Stimulated activated naive CD8-positive, alpha-beta T cell treated with anti-CD3 and anti-CD28 coated beads, Interleukin-15, Interleukin-2, amounts not matched to agents 100 U/mL and 50 U/mL, for 24 hours (primary cell): ENCODE measurements at regions not wholly inside any gene's neighbourhood (a gene's known extent, or its start where the extent isn't known, plus 50 kb on each side); places are given as distances from the start of the nearest gene placed in this dataset.
"Not testable (repeated sequence)": the region's sequence is repeated elsewhere in the genome, so short reads cannot be mapped to it uniquely, and the experiment has no call there.

ENCODE experiments used
- ATAC-seq: fragments of 150-1000 bp; cut with Tn5 transposase; one replicate; pipeline ENCODE4 v1.10.0; 2021
- DNase-seq: peaks from one replicate; pipeline ENCODE4 v3.0.0; 2021

DNA sequence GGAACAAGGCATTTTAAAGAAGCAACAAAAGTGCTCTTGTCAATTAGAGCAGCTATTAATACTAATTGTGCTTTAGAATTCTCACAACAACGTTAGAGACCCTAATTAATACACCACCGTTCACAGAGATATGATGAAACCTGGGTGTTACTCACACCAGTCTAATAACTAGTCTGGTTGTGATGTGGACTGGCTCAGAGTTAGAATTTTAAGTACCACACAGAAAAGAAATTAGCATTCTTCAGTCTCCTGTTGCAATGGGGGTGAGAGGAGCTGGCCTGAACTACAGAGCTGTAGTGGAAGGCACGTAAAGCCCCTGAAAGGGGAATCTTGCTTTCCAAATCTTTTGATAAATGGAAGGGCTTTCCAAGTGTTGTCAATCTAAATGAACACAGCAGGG lies 240.8 kb upstream of the TOX3 start:
- DNase-seq = no peak
- no peak for ATAC-seq

DNA sequence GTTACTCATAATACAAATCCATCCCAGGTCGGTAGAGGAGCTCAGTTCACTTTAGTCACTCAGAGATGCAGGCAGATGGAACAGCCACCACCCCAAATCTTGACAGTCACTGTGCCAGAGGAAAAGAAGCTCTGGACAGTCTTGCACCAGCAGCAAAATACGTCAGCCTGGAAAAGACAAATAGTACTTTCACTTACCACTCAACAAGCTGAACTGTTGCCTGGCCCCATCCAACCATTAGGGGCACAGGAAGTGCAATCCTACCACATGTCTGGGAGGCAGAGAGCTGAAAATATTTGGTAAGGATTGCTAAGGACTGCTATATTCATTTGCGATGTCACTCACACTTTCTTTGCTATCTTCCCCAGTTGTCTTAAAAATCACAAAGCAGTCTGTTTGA lies 239.1 kb upstream of the TOX3 start:
- no peak for ATAC-seq

DNA sequence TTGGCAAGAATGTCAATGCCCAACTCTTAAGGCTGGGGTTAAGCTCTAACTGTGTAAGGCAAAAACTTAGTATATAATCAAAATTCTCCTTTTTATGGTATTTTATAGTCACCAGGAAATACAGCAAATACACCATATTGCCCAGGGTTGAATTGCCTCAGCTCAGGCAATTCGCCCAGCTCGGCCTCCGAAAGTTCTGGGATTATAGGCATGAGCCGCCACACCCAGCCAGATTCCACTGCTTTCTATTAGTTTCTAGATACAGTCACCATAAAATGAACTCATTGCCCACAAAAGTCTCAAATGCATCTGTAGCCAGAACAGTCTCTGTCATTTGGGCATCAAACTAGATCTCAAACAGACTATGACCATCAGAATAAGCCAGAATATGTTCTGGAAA lies 238.7 kb upstream of the TOX3 start:
- DNase-seq (no peak), ATAC-seq (no peak)

More for the DNA sequence above, 239.1 kb upstream of the TOX3 start:
- no peak for DNase-seq

DNA sequence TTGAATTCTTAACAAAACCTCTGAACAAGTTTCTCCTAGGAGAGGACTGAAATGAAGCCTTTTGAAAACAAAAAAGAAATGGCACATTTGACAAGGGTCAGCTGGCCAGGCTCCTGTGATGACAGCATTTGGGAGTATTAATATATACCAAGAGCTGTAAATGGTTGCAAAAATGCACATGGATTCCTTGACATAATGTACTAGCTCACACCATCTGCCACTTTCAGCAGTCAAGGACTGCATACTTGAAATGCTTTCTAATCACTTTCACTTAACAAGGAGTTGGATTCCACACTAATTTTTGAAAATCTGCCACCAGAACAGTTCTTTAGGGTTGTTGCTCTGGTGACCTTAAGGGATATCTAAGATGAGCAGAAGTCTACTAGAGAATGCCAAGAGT lies 236.7 kb upstream of the TOX3 start:
- DNase-seq (no peak), ATAC-seq (no peak)

DNA sequence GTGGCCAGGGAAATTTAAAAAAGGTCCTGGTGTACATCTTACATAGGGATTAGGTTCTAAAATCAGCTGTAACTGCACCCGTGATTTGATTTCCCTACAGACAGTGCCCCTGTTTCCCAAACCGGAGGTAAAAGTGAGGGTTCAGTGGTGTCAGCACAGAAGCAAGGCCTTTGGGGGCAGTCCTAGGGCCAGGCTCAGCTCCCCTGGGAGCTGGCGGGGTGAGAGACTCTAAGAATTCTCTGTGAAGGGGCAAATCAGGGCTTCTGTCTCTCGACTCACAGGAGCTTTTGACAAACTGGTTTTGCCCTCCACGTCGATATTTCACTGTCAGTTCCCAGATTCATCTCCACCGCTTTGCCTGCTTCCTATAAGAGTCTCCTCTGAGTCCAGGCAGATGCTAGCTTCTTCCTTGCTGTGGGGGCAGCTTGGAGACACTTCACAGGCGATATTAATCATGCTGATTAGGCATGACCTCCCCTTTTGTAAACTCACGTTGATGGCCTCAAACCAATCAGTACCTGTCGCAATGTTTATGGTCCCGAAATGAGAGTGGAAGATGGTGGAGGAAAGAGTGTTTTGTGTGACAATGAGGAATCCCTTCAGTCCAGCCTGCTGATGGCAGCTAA lies 234.2 kb upstream of the TOX3 start:
- no peak for ATAC-seq

DNA sequence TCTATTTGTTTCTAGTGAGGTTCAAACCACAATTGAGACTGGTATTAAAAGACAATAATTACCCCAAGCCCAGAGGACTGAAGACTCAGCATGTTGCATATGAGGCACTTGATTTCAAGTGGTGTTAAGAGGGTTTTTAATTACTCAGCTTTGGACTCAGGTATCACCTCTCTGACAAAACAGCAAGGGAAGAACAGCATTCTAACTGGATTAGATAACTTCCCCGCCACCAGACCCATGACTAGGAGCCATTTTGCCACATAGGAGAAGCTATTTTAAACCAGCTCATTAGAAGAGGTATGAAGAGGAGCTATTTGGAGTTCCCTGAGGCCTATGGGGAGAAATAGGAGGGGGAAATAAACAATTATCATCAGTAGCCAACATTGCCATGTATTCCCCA lies 226.1 kb upstream of the TOX3 start:
- DNase-seq (no peak), ATAC-seq (no peak)

More for the DNA sequence above, 234.2 kb upstream of the TOX3 start:
- no peak for DNase-seq

DNA sequence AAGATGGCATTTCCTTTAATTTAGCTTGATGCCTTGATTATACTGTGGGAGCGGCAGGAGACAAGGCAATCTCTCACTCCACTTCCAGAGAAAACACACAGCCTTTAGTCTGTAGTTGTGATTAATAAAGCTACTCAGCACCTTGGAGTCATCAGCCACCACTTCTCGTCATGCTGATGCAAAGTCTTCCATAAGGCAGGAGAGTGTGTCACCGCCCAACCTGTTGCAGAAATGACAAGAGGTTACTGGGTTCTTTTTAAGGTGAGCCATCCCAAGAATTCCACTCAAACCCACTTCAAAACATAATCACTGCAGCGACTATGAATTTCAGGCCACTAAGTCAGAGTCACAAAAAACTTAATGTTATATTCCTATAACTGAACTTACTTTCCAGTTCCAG lies 223.9 kb upstream of the TOX3 start:
- DNase-seq (no peak), ATAC-seq (no peak)

DNA sequence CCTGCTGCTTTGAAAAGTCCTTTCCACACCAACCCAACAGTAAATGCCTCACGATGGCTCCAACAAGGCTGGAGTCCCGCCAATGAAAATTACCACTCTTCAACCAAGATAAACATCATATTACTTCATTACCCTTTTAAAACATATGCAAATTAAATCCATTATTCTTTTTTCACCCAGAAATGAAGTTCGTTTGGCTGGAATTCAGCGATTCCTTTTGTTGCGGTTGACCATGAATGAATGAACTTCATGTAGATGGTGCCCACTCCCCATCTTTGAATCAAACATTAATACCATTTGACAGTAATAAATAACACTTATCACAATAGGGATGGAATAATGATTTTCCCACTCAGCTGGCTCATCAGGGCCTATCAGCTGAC lies 211.5 kb upstream of the TOX3 start:
- ATAC-seq (no peak), DNase-seq (no peak)

DNA sequence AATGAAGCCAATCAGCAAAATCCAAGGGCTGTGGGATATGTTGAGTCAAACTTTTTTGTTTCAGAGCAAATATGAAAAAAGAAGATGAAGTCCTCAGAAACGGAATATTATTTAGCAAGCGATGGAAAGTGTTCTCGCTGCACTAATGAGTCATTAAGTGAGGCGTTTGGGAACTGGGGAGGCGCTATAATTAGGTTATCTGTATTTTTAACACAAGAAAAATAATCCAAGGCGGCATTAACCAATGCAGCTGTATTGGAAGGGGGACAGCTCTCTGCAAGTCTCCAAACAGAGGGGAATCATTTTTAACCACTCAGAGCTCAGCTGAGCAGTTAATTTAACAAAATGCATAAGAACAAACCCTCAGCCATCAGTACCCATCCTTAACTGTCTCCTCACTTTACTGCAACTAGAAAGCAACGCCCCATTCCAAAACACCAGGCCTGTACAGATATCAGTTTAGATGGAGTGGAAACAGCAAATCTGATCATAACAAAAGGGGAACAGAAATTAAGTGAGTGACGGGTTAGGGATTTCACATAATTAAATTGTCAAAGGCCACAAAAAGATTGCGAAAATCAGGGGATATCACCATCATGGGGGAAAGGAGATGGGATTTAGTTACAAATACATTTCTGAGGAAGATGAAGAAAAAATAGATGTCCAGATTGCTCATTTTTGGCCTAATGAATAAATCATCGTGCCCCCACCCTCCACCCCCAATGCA lies 211.0 kb upstream of the TOX3 start:
- ATAC-seq (no peak), DNase-seq (no peak)

DNA sequence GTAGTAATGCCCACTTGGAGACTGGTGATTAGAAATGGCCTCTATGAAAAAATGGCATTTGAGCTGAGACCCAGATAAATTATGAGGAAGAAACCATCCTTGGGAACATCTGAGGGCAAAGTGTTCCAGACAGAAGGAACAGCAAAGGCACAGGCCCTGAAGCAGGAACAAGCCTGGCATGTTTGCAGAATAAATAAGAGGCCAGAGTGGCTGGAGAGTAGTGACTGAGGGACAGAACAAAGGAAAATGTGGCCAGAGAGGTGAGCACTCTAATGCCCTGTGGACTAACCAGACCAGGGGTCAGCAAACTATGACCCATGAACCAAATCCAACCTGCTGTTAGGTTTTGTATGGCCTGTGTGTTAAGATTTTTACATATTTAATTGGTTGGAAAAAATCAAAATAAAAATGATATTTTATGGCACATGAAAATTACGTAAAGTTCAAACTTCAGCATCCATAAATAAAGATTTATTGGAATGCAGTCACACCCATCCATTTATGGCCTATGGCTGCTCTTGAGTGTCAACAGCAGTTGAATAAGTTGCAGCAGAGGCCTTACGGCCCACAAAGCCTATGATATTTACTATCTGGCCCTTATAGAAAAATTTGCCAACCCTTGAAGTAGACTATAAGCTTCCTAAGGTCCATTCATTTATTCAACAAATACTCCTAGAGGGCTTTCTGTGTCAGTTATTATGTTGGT lies 210.0 kb upstream of the TOX3 start:
- no peak for DNase-seq
- no peak for ATAC-seq

DNA sequence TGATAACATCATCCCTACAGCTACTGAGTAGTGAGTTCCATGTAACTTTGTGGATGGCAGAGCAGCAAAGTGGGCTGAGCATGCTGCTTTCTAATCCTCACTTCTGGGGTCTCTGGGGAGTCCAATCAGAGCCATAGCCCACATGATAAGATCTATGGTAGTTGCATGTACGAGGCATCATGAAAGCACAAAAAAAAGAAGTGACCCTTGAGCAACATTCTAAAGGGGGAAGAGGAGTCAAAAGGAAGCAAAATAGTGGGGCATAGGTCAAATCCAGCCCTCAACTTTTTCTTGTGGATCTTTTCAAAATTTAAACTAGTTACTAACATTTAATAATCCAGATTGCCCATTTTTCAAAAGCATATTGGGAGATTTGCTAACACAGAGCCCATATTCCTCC lies 208.5 kb upstream of the TOX3 start:
- DNase-seq = no peak

DNA sequence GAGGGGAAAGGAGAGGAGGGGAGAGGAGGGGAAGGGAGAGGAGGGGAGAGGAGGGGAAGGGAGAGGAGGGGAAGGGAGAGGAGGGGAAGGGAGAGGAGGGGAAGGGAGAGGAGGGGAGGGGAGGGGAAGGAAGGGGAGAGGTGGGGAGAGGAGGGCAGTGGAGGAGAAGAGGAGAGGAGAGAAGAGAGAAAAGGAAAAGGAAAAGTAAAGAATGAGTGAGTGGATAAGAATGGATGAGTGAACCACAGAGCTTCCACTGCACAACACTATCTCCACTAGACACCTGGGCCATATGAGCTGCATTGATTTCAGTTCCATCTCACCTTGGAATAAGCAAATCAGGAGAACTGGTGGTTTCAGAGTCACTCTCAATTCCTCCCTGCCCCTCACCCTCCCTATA lies 204.1 kb upstream of the TOX3 start:
- no peak for DNase-seq
- no peak for ATAC-seq

More for the DNA sequence above, 208.5 kb upstream of the TOX3 start:
- ATAC-seq = no peak

DNA sequence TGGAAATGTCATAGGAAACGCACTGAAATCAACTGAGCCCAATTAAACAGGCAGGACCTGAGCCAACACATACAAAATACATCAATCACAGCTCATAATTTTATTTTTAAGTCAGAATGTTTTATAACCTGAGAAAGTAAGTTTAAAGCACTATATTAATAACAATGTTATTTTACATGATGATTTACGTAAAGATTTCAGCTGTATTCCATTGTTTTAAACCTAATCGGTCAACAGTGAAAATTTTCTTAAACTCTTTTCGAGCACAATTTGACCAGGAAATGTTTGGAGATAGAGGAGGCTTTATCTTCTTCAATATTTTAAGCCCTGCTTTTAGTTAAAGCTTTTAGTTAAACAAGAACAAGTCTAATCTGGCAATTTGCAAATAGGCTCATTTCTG lies 201.8 kb upstream of the TOX3 start:
- no peak for ATAC-seq
- no peak for DNase-seq

DNA sequence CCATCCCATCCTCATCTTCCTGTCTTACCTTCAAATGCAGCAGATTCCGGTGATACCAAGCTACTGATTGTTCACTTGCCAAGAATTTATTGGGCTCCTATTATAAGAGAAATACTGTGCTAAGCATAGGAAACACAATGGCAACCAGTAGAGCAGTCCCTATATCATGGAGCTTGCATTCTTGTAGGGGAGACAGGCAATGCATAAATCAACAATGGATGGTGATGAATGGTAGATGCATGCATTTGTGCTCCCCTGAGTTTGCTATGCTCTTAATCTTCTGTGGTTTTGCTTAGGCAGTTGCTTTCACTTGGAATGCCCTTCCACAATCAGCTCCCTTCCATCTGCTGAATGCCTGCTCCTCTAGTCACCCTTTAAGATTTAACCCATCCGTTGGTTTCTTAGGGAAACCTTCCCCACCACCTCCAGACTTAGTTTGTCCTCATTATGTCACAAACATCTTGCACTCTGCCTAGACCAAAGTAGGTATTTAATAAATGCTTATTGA lies 200.2 kb upstream of the TOX3 start:
- ATAC-seq = no peak
- no peak for DNase-seq

DNA sequence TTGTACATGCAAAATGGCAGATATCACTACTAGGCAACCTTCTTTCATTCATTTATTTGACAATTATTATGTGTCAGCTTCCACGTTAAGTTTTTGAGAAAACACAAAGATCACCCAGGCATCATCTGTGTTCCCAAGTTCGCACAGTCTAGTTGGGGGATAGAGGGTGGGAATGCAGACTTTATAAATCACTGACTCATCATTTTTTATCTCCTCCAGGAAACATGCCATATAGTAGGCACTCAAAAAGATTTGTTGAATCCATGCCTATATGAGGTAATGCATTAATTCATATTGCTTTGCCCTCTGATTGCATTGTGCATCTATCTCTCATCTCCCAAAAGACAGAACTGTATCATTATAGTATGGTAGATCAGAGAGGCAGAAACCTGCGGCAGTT lies 196.8 kb upstream of the TOX3 start:
- no peak for DNase-seq
- no peak for ATAC-seq

DNA sequence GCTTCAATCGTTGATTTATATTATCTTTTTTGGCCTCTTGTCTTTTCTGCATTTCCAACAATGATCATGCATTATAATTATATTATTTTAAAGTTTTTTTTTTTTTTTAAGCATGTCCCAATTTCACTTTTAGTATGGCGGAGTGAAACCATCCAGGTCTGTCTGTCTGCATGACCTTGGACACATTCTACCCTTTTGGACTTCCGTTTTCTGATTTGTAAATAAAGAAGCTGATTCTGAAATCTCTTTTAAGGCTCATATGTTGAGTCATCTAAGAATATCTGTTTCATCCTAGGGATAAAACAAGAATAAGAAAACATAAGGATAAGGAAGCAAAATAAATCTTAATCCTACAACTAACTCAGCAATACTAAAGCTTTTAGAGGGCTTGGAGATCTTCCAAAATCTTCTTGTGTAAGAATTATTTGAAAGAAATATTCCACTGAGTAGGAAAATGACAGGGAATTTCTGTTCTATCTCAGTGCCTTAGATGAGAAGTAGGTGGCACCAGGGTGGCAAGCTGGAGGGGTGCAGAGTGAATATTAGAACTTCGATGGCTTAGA lies 195.7 kb upstream of the TOX3 start:
- DNase-seq = no peak
- no peak for ATAC-seq

DNA sequence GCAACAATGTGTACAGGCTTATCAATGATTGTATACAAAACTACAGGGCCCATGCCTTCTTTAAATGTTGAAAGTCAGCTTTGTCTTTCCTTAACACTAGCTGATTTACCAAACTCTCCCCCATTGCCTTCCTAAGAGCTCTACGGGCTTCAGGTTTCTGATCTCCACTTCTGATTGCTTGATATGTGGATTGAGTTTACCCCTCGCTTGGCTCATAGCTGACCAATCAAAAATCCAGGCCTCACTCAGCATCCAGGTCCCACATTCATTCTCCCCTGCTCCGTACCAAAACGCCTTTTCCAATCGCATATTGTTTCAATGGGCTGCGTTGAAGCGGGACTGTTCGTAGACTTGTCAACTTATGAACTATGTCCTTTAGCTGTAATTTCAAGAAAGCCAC lies 195.1 kb upstream of the TOX3 start:
- ATAC-seq = no peak
- DNase-seq = no peak

DNA sequence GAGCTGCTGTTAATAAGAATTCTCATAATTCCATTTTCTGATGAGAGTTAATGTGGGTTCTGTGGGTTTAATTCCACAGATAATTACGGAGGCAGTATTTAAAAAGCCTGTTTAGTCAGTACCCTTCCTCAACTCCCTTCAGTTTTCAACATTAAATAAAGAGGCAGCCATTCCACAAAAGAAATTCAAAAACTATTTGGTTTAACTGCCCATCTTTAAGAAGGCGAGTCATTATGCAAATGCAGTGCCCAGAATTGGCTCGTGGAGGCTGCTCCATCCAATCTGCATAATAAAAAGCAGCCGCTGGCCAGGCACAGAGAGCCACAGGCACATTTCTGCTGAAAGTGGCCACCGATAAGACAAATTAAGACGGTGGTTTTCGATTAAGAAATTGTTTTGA lies 194.4 kb upstream of the TOX3 start:
- ATAC-seq (no peak), DNase-seq (no peak)

DNA sequence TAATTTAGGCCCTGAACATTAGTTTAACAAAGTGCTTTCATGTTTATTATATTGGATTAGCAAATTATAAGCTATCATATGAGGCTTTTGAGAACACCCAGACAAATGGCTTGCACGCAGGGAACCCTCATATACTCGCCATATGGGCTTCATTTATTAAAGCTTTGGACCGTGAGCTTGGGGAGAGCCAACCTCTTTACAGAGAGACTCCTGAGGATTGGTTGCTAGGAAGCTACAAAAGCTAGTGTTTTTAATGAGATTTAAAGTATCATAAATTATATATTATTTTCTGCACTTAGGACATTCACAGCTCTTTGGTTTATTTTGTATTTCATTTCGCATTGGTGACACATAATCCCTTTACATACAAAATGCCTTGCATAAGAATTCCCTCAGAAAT lies 193.8 kb upstream of the TOX3 start:
- DNase-seq (no peak), ATAC-seq (no peak)

DNA sequence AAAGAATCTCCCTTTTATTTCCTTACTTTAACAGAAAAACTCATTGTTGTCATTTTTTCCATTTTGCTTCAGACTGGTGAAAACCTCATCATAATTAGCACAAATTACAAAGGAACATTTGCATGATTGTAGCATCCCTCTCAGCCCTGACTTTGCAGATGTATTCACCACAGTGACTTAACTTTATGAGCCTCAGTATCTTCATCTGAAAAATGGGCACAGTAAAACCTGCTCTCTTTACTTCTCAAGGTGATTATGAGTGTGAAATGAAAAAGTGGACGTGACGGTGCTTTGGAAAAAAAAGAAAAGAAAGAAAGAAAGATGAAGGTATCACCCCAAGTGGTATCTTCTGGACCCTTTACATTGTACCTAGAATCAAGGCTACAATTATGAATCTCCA lies 193.4 kb upstream of the TOX3 start:
- no peak for DNase-seq
- ATAC-seq = no peak

DNA sequence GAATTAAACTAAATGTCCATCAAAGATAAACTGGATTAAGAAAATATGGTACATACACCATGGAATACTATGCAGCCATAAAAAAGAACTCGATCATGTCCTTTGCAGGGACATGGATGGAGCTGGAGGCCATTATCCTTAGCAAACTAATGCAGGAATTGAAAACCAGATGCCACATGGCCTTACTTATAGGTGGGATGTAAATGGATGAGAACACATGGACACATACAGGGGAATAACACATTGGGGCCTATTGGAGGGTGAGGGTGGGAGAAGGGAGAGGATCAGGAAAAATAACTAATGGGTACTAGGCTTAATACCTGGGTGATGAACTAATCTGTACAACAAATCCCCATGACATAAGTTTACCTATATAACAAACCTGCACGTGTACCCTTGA lies 192.0 kb upstream of the TOX3 start:
- DNase-seq, ATAC-seq: not testable (repeated sequence)

DNA sequence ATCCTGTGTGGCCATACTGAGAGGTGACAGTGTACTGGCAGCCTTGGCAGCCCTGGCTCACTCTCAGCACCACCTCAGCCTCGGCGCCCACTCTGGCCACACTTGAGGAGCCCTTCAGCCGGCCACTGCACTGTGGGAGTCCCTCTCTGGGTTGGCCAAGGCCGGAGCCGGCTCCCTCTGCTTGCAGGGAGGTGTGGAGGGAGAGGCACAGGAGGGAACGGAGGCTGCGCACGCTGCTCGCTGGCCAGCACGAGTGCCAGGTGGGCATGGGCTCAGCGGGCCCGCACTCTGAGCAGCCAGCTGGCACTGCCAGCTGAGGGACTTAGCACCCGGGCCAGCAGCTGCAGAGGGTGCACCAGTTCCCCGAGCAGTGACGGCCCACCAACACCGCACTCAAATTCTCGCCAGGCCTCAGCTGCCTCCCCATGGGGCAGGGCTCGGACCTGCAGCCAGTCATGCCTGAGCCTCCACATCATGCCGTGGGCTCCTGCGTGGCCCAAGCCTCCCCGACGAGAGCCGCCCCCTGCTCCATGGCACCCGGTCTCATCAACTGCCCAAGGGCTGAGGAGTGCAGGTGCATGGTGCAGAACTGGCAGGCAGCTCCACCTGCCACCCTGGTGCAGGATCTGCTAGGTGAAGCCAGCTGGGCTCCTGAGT lies 184.4 kb upstream of the TOX3 start:
- ATAC-seq (no peak), DNase-seq (no peak)

DNA sequence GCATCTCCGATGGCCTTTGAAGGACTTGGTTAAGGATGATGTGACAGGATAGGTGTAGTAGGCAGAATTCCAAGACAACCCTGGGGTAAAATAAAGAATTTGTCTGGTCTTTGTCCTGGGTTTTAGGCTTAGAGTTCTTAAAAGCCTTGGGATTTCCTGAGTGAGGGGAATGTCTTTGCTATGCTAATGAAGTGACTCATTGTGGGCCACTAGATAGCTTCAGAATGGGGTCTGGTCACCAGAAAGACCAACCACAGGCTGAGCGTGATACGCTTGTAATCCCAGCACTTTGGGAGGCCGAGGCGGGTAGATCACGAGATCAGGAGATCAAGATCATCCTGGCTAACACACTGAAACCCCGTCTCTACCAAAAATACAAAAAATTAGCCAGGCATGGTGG lies 182.8 kb upstream of the TOX3 start:
- DNase-seq (no peak), ATAC-seq (no peak)
